GM21526 (cell line): ENCODE measurements at regions not wholly inside any gene's neighbourhood (a gene's known extent, or its start where the extent isn't known, plus 50 kb on each side); places are given as distances from the start of the nearest gene placed in this dataset.
"Not testable (repeated sequence)": the region's sequence is repeated elsewhere in the genome, so short reads cannot be mapped to it uniquely, and the experiment has no call there.

Experiments used
- ATAC-seq: cut with Tn5 transposase; IDR thresholded peaks from one replicate; pipeline ENCODE4 v1.9.1; 2021; ENCODE audit warnings: moderate library complexity; ENCODE audit not compliant: unreplicated experiment, low FRiP score

DNA sequence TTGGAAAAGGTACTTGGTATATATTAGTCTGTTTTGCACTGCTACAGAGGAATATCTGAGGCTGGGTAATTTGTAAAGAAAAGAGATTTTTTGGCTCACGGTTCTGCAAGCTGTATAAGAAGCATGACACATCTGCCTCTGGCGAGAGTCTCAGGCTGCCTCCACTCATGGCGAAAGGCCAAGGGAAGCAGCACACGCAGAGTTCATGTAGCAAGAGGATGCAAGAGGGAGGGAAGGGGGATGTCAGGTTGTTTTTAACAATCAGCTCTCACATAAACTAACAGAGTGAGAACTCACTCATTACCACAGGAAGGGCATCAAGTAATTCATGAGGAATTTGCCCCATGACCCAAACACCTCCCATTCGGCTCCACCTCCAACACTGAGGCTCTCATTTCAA, 484.8 kb upstream of the DPP6 start:
- no peak for ATAC-seq

DNA sequence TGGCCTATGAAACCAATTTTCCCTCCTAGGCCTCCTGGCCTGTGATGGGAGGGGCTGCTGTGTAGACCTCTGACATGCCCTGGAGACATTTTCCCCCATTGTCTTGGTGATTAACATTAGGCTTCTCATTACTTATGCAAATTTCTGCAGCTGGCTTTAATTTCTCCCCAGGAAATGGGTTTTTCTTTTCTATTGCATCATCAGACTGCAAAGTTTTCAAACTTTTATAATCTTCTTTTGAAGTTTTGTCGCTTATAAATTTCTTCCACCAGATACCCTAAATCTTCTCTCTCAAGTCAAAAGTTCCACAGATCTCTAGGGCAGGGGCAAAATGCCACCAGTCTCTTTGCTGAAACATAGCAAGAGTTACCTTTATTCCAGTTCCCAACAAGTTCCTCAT, 482.7 kb upstream of the DPP6 start:
- not testable (repeated sequence) for ATAC-seq

DNA sequence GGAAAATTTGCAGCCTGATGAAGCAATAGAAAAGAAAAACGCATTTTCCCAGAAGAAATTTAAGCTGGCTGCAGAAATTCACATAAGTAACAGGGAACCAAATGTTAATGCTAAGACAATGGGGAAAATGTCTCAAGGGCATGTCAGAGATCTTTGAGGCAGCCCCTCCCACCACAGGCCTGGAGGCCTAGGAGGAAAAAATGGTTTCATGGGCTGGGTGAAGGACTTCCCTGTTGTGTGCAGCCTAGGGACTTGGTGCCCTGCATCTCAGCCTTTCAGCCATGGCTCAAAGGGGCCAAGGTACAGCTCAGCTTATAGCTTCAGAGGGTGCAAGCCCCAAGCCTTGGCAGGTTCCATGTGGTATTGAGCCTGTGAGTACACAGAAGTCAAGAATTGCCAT, 476.1 kb upstream of the DPP6 start:
- ATAC-seq, result no peak

DNA sequence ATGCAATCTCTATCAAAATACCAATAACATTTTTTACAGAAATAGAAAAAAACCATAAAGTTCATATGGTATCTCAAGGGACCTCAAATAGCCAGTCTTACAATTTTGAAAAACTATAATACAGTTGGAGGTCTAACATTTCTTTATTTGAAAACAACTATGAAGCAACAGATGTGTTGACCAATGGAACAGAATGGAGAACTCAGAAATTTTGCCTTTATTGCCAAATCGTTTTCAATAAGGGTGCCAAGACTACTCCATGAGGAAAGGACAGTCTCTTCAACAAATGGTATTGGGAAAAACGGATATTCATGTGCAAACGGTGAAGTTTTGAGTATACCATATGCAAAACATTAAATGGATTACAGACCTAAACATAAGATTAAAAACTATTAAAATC, 470.8 kb upstream of the DPP6 start:
- no peak for ATAC-seq

DNA sequence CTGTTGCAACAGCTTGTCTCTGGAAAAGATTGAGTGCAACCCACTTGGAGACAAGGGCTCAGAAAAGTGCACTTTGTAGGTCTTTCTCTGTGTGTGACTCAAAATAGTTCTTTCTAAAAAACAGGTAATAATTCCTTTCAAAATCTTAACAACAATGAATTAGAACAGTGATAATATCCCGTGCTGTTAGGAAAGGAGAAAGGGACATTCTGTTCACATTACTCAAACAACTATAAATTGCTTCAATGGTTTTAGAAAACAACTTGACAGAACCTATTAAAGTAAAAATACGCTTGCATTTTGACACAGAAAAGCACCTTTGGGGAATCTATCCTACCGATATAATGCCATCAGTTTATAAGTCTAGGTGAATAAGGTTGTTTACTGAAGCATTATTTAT, 468.1 kb upstream of the DPP6 start:
- no peak for ATAC-seq

DNA sequence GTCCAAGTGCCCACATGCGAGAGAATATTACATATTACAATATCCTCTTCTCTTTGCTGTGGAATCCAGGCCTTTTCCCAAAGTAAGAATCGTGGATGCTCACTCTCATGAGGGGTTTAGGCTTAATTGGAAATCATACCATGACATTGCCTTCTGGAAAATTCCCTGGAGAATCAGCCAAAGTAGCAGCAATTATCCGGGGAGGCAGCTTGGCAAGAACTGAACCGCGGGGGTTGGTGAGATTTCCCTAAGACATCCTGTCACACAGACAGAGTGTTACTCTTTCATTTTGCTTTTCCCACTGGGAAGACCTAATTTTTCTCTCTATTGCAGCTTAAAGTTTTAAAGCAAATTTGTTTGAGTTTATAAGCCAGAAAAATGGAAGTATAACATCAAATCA, 463.6 kb upstream of the DPP6 start:
- ATAC-seq, result no peak

DNA sequence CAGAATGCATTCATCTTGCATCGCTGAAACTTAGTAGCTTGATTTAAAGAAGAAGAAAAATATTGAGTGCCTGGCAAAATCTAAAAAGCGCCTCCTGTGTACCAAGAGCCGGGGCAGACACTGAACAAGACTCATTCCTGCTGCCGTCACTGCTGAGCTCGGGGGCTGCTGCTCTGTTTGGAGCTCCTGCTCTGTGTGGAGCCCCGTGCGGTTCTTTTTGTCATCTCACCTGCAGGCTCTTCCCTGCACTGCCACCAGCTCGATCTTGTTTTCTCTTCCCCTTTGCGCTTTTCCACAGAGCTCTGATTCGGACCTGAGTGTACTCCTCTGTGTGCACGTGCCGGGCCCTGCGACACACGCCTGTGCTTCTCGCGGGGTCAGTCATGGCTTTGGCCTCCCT, 462.1 kb upstream of the DPP6 start:
- no peak for ATAC-seq

DNA sequence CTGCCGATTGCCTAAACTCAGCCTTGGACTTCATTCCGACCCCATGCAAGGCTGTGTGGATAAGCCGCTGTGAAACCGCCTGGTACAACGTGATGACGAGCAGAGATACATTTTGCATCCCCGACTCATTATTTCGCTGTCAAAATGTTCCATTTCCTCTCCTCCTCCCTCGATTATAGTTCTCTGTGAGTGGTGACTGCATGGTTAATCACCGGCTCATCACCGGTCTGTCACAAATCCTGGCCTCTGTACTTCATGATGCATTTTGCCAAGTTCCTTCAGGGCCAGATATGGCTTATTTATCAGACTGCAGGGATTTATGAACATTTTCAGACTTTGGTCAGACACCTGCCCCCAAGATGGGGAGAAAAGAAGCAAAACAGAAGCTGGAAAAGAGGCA, 461.6 kb upstream of the DPP6 start:
- ATAC-seq, result no peak

DNA sequence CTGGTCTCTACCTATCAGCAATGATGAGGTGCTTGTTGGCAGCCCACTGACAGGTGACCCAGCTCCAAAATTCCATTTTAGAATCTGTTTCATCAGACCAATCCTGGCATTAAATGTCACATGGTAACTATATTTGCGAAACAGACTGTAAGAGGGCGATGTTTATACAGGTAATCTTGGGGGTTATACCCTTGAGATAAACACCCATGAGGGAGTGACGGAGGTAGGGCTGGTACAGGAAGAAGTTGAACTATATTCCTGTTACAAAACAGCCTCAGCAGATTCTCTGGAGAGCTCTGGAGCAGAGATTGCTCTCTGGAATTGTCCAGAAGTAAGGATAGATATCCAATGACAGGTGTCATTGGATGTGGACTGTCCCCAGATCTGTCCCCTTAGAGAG, 444.8 kb upstream of the DPP6 start:
- ATAC-seq, result no peak

DNA sequence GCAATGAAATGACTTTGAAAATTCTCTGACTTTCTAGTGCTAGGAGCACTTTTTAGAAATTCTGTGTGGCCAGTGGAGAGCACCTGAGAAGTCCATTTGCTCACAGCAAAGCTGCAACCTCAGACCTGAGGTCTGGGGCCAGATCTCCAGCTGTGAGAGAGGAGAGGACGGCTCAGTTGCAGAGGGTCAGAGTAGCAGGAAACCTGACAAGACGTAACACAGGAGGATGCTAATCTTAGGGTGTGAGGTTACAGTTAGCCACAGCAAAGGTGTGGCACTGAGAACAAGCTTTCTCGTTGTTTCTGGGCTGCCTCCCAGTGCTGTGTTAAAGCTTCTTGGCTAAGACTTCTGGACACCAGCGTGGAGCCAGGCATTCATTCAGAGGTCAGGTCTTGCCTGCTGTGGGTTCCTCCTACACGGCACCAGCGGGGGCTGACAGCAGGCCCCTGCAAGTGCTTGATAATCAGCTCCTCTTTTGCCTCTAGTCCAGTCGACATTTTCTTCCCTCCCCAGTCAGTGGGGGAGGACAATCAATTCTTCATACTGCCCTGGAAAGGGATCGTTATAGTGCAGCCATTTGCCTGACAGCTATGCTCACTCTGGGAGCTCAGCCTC, 435.4 kb upstream of the DPP6 start:
- ATAC-seq, result no peak

DNA sequence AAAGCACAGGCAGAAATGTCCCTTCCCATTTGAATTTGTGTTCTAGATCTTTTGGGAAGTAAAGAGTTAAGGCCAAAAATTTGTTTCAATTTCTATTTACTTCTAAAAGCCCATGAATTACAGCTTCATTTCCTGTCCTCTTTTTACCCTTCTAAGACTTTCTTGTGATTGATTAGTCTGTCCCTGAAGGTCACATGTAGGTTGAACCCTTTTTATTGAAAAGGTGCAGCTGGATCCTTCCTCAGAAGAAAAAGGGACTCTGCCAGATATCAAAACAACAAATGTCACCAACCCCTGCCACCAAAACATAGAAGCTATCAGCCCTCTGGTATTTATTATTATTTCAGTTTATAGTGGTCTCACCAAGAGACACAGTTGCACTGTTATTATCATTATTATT, 424.9 kb upstream of the DPP6 start:
- no peak for ATAC-seq

DNA sequence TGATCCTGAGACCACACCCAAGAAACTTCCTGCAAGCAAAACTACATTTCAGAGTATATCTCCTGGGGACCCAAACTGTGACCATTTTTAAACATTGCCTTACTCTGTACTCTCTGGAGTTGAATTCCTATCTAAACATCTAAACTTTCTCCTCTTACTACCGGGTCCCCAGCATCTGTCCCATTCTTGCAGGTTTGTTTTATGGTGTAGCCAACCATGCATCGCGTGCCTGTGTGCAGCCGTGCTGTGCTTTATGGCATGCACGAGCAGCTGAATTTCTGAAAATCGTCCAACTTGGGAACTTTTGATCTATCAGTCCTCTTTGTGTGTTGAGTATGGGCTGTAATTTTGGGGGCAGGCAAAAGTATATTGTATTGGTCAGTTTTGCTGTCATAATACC, 423.8 kb upstream of the DPP6 start:
- no peak for ATAC-seq

DNA sequence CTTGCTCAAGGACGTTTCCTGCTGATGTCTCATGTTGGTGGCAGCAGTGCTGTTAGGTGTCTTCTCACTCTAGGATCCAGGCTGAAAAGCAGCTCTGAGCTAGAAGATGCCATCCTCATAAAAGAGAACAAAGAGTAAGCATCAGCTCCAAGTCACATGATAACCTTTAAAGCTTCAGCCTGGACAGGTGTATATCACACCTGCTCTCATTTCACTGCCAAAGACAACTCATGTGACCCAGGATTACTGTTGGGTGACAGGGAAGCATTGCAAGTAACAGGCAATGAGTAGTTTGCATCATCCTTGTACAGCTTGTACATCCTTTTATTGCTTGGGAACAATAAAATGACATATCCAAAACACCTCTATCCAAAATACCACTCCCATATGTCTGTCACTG, 423.4 kb upstream of the DPP6 start:
- ATAC-seq, result no peak

DNA sequence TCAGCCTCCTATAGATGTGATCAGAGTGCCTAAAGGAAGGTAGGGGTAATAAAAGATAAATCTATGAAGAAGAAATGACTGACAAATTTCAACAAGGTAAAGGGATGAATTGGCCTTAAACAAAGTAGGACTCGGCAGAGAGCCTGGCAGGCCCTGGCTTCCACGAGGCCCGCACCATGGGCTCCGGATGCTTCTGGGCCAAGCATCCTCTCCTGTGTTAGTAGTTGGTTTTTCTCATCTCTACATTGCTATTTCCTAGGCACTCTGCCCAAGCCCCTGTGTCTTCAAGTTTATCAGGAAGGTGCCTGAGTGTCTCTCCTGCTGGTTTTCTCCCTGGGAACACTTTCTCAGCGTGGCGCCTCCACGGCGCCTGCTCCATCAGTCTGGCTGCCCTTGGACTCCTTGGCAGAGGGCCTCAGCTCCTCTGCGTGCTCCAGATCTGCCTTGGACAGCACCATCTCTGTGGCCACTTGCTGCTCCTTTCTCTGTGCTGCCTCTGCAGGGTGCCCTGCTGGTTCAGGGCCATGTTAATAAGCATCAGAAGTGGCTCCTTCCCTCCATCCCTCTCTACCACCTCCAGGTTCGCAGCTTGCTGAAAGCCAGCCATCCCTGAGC, 413.3 kb upstream of the DPP6 start:
- ATAC-seq, result no peak

DNA sequence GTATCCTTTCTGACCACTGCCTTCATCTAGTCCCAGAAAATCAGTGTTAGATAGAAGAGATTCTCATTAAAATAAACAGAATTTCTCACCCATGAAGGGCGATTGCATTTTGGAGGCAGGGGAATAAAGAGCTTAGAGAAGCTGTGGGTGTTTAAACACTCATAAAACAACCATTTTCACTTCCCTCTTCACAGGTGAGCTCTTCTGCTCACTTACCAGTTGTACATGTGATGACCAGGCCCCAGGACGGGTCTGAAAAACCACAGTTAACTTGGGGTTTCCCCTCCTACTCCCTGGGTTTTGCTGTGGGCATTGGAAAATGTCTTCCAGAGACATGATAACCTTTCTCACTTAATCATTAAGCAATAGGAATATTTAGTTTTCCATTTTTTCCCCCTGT, 411.6 kb upstream of the DPP6 start:
- ATAC-seq, result peak; percentile 70

DNA sequence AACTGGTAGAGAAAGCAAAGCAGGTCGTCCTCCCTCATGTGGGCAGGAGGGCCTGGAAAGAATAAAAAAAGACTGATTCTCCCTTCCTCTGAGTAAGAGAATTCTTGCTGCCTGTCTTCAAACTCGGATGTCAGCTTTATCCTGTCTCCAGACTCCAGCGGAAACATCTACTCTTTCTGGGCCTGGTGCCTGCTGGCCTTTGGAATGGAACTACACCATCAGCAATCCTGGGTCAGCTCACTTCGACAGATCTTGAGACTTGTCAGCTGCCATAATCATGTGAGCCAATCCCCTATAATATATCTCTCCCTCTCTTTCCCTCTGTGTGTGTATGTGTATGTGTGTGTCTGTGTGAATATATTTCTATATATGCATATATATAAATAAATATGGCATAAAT, 411.0 kb upstream of the DPP6 start:
- ATAC-seq, result no peak

DNA sequence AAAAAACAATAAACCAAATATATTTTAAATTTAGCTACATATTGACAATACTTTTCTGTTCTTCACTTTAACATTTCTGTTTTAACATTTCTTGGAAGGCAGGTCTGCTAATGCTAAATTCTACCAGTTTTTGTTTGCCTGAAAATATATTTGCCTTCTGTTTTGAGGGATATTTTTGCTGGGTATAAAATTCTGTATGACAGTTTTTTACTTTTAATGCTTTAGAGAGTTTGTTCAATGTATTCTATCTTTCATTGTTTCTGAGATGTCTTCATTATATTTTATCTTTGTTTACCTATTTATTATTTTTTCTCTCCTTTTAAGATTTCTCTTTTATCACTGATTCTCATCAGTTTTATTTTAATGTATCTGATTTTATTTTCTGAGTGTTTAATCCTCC, 409.2 kb upstream of the DPP6 start:
- no peak for ATAC-seq

DNA sequence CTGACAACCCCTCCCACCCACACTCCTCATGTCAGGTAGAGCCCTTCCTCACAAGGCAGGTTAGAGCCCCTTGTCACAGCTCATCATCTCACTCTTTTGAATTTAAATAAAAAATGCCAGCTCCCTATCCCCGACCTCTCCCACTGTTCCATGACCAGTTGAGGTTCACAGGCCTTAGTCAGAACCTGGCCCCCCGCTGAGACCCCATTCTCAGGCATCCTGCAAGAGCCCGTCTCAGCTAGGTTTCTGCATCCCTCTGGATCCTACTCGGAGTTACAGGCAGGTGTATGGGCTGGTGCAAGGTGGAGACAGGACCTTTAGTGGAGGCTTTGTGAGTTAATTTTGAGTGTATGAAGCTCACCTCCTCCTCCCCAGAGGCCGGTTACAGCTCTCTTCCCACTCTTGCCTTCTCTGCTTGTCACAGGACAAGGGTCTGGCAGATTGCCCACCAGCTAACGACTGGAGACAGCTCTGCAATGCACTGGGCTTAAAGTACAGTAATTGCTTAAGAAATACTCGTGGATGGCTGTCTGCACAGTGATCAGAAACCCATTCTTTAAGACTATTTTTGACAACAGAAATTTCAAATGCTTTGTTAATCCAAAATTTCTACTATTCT, 394.9 kb upstream of the DPP6 start:
- no peak for ATAC-seq

DNA sequence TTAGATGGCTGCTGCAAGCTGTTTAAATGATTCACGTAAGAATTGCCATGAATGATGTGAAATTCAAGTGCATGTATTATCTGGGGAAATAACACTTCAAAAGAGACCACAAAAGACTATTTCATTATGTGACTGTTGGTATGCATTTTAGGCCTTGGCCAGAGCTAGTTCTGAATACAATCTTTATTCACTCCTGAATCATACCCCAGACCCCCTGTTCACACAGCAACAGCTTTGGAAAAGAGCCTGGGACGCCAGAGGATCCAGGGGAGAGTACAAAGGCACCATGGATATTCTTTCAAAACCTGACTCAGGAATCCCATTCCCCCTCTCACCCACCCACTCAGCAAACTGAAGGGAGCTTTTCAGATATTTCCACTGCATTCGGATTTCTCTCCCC, 377.1 kb upstream of the DPP6 start:
- ATAC-seq, result no peak

DNA sequence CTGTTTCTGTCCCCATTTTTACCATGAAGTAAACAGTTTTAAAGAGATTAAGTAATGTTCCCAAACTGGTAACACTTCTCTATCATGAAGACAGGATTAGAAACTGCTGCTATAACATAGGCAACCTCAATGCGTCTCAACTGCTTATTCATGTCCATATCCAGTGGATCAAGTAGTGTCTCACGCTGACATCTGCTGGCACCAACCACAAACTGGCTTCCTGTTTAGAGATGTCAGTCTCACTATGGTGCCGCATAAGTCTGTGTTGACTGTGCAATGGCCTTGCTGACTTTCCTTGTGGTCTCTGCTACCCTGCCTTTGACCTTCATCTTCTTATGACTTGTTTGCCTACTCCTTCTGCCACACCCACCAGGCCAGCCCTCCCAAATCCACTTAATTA, 369.6 kb upstream of the DPP6 start:
- no peak for ATAC-seq

DNA sequence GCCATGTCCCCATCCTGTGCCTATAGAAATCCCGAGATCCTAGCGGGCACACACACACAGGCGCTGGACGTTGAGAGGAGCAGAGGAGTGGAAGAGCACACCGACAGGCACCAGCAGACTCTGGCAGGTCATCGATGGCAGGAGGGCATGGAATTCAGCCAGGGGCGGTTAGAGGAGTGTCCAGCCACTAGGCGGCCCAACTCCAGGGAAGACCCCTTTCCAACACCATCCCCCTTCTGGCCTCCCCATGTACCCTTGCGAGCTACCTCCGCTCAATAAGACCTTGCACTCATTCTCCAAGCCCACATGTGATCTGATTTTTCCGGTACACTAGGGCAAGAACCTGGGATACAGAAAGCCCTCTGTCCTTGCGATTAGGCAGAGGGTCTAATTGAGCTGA, 356.0 kb upstream of the DPP6 start:
- no peak for ATAC-seq

DNA sequence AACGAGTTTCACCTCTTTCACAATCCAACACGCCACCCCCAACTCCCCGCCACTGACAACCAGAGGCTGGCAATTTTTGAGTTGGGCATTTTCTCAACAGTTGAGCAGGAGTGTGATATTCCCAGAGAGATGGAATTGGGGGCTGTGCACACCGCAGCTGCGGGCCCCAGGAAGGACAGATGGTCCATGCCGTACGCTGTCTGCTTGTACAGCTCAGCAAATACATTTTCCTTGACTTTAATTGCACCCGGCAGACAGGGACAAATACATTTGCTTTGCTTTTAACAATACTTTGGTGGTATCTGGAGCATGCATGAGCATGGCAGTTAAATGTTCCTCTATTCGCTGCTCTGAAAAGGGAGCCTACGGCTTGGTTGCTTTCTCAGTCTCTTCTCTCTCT, 354.2 kb upstream of the DPP6 start:
- ATAC-seq, result no peak

DNA sequence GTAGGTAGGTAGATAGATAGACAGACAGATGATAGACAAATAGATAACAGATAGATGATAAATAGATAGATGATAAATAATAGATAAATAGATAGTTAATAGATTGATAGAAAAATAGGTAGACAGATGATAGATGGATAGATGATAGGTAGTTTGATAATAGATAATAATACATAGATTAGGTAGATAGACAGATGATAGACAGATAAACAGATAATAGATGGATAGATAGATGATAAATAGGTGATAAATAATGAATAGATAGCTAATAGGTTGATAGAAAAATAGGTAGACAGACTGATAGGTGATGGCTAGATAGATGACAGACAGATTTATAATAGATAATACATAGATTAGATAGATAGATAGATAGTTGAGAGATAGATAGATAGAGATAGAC, 350.5 kb upstream of the DPP6 start:
- ATAC-seq, result no peak
